ENCODE measurements at regions not wholly inside any gene's neighbourhood (a gene's known extent, or its start where the extent isn't known, plus 50 kb on each side); places are given as distances from the start of the nearest gene placed in this dataset.
"Not testable (repeated sequence)": the region's sequence is repeated elsewhere in the genome, so short reads cannot be mapped to it uniquely, and the experiment has no call there.

- DNase-seq (ENCODE audit: low read depth) = no peak
Observed at GRCh38 chr5:148880197-148880596, 53.8 kb downstream of the ADRB2 start.

- DNase-seq (ENCODE audit: low read depth) = no peak
Observed at GRCh38 chr5:148880696-148881095, 54.3 kb downstream of the ADRB2 start.

GRCh38 chr5:148882332-148882731, 55.9 kb downstream of the ADRB2 start:
- DNase-seq (ENCODE audit: low read depth) = no peak

- no peak for DNase-seq (ENCODE audit: low read depth)
Observed at GRCh38 chr5:148884339-148885020, 58.1 kb downstream of the ADRB2 start.

- no peak for DNase-seq (ENCODE audit: low read depth)
Observed at GRCh38 chr5:148887123-148887881, 60.9 kb downstream of the ADRB2 start.

GRCh38 chr5:148889936-148890335, 63.5 kb downstream of the ADRB2 start:
- not testable (repeated sequence) for DNase-seq (ENCODE audit: low read depth)

- DNase-seq (ENCODE audit: low read depth) = not testable (repeated sequence)
Observed at GRCh38 chr5:148895441-148895840, 69.0 kb downstream of the ADRB2 start.

- DNase-seq (ENCODE audit: low read depth) = no peak
Observed at GRCh38 chr5:148897842-148898241, 71.4 kb downstream of the ADRB2 start.

- no peak for DNase-seq (ENCODE audit: low read depth)
Observed at GRCh38 chr5:148898413-148899075, 72.1 kb downstream of the ADRB2 start.

GRCh38 chr5:148899993-148900392, 73.6 kb downstream of the ADRB2 start:
- no peak for DNase-seq (ENCODE audit: low read depth)

- DNase-seq (ENCODE audit: low read depth) = no peak
Observed at GRCh38 chr5:148902478-148902877, 76.1 kb downstream of the ADRB2 start.

- no peak for DNase-seq (ENCODE audit: low read depth)
Observed at GRCh38 chr5:148903587-148903986, 77.2 kb downstream of the ADRB2 start.

- no peak for DNase-seq (ENCODE audit: low read depth)
Observed at GRCh38 chr5:148904440-148904839, 78.0 kb downstream of the ADRB2 start.

GRCh38 chr5:148905541-148905940, 79.1 kb downstream of the ADRB2 start:
- no peak for DNase-seq (ENCODE audit: low read depth)

- no peak for DNase-seq (ENCODE audit: low read depth)
Observed at GRCh38 chr5:148906968-148907367, 80.6 kb downstream of the ADRB2 start.

- peak; percentile 67 for DNase-seq (ENCODE audit: low read depth)
Observed at GRCh38 chr5:148909040-148909439, 82.6 kb downstream of the ADRB2 start.

- no peak for DNase-seq (ENCODE audit: low read depth)
Observed at GRCh38 chr5:148909766-148910165, 83.4 kb downstream of the ADRB2 start.

- DNase-seq (ENCODE audit: low read depth) = no peak
Observed at GRCh38 chr5:148910216-148910615, 83.8 kb downstream of the ADRB2 start.

GRCh38 chr5:148910686-148911361, 84.4 kb downstream of the ADRB2 start:
- DNase-seq (ENCODE audit: low read depth) = peak; percentile 19

- DNase-seq (ENCODE audit: low read depth) = no peak
Observed at GRCh38 chr5:148911386-148911785, 85.0 kb downstream of the ADRB2 start.

- no peak for DNase-seq (ENCODE audit: low read depth)
Observed at GRCh38 chr5:148912146-148912545, 85.7 kb downstream of the ADRB2 start.

GRCh38 chr5:148912714-148913398, 86.4 kb downstream of the ADRB2 start:
- DNase-seq (ENCODE audit: low read depth) = peak; percentile 81
